OCI-LY7 (cell line): ENCODE measurements at regions not wholly inside any gene's neighbourhood (a gene's known extent, or its start where the extent isn't known, plus 50 kb on each side); places are given as distances from the start of the nearest gene placed in this dataset.

ENCODE experiments used
- BruUV-seq: library from RNA; stranded (reverse); fragments of 400-500 nt; replicated peaks from 2 replicates; lab custom pipeline; 2021; lab: Mats Ljungman, UMichigan
- CTCF ChIA-PET: fragments of 300-600 bp; sonication (Branson Sonifier 250); formaldehyde crosslinking; loops from one replicate; lab custom pipeline; 2022; ENCODE audit warnings: antibody characterized with exemption; ENCODE audit not compliant: unreplicated experiment; lab: Charles Lee
- POLR2A ChIA-PET: fragments of 300-600 bp; sonication (Branson Sonifier 250); formaldehyde crosslinking; loops from one replicate; lab custom pipeline; 2022; ENCODE audit warnings: antibody characterized with exemption; lab: Charles Lee
- DNase-seq: peaks from one replicate; pipeline ENCODE4 v3.0.0-alpha.2; 2015; ENCODE audit warnings: low spot score
- H2AFZ ChIP-seq: fragments of 200-600 bp; sonication (generic), shearing (Covaris generic); 2 replicates; pipeline ENCODE4 v1.6.1; 2014; ENCODE audit warnings: mild to moderate bottlenecking, antibody characterized with exemption, low read length, moderate library complexity
- H3K27ac ChIP-seq: fragments of 200-600 bp; sonication (generic); 2 replicates; pipeline ENCODE4 v1.5.1; 2014; ENCODE audit warnings: mixed run types, low read depth, mild to moderate bottlenecking, moderate library complexity, low read length, inconsistent platforms; ENCODE audit not compliant: poor library complexity, severe bottlenecking
- H3K36me3 ChIP-seq: fragments of 200-600 bp; sonication (generic); 2 replicates; pipeline ENCODE4 v1.6.1; 2014; ENCODE audit warnings: mild to moderate bottlenecking, antibody characterized with exemption, low read length, moderate library complexity, mixed read lengths; ENCODE audit not compliant: insufficient read depth
- H3K4me1 ChIP-seq: fragments of 200-600 bp; sonication (generic); 2 replicates; pipeline ENCODE4 v1.5.1; 2014; ENCODE audit warnings: mild to moderate bottlenecking, low read length; ENCODE audit not compliant: insufficient read depth, poor library complexity, severe bottlenecking
- H3K4me2 ChIP-seq: fragments of 200-600 bp; sonication (generic); 2 replicates; pipeline ENCODE4 v1.6.1; 2014; ENCODE audit warnings: mild to moderate bottlenecking, low read length
- H3K4me3 ChIP-seq: fragments of 200-600 bp; sonication (generic); 2 replicates; pipeline ENCODE4 v1.5.1; 2014; ENCODE audit warnings: mild to moderate bottlenecking, low read depth, low read length; ENCODE audit not compliant: poor library complexity, severe bottlenecking
- H3K79me2 ChIP-seq: fragments of 200-600 bp; sonication (generic); 2 replicates; pipeline ENCODE4 v1.6.1; 2016; ENCODE audit warnings: low read depth, mild to moderate bottlenecking, low read length, moderate library complexity, mixed read lengths; ENCODE audit not compliant: insufficient read depth
- H3K9me2 ChIP-seq: fragments of 200-600 bp; sonication (generic); 2 replicates; pipeline ENCODE4 v1.6.1; 2016; ENCODE audit warnings: mild to moderate bottlenecking, low read length, mixed read lengths; ENCODE audit not compliant: insufficient read depth
- H3K9me3 ChIP-seq: fragments of 200-600 bp; sonication (generic); 2 replicates; pipeline ENCODE4 v1.6.1; 2014; ENCODE audit warnings: mild to moderate bottlenecking, mixed run types, low read length, mixed read lengths
- H4K20me1 ChIP-seq: fragments of 200-600 bp; sonication (generic); 2 replicates; pipeline ENCODE4 v1.6.1; 2014; ENCODE audit warnings: mild to moderate bottlenecking, antibody characterized with exemption, low read length, moderate library complexity, mixed read lengths; ENCODE audit not compliant: insufficient read depth
- CTCF ChIP-seq: fragments of 200-600 bp; sonication (generic); conservative IDR thresholded peaks from 2 replicates; pipeline ENCODE4 v1.5.1; 2014; ENCODE audit warnings: mild to moderate bottlenecking, antibody characterized with exemption, low read length, moderate library complexity, mixed read lengths
- EZH2phosphoT487 ChIP-seq: fragments of 200-600 bp; sonication (generic); IDR thresholded peaks from 2 replicates; pipeline ENCODE4 v1.6.1; 2018; ENCODE audit warnings: low read depth, borderline replicate concordance, mild to moderate bottlenecking, mixed run types, antibody characterized with exemption, low read length, moderate library complexity, mixed read lengths
- intact Hi-C: fragments of 100-400 bp; cut with micrococcal nuclease; formaldehyde crosslinking; loops from one replicate; pipeline ENCODE4 v1.10.0; 2022; ENCODE audit not compliant: unreplicated experiment

DNA sequence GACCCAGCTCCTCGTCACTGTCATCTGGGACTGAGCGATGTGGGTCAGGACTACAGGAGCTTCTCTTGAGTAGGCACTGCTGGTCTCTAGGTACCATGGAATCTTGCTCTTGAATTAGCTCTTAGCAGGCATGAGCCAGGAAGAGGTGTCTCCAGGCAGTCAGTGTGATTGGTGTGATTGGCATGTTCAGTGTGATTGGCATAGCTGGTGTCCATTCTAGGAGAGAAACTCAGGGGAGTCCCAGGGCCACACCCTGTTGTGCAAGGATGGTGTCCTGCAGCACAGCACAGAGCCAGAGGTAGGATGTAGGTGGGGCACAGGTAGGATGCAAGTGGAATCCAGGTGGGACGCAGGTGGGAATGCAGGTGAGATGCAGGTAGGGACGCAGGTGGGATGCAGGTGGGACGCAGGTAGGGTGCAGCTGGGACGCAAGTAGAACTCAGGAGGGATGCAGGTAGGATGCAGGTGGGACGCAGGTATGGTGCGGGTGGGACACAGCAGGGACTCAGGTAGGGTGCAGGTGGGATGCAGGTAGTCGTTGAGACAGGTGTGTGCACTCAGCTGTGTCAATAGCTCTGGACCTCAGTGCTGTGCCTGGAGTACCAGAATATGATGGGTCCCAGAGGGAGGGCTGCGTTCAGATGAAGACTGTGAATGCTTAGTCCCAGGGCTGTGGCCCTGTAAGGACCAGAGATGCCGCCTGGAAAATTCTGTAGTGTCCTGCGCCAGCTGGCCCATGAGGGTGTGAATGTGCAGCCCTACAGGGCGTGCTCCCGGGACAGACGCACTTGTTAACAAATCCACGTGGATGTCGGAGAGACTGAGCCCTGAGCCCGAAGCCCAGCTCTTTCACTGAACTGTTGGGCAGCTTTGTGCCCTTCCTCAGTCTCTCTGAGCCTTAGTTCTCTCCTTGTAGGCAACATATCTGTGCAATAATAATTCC lies 248.2 kb upstream of the PITRM1 start:
- intact Hi-C loops = no loop called here
- H3K27ac ChIP-seq = no peak overlapping the region
- H3K4me3 ChIP-seq = no peak overlapping the region
- no peaks in the 10 kb centered on the region for H3K9me3 ChIP-seq
- H2AFZ ChIP-seq = no peak overlapping the region
- no peaks in the 10 kb centered on the region for H3K4me1 ChIP-seq
- no peaks in the 10 kb centered on the region for H3K36me3 ChIP-seq
- H3K4me2 ChIP-seq = no peak overlapping the region
- H3K9me2 ChIP-seq = no peaks in the 10 kb centered on the region
- TF ChIP-seq EZH2phosphoT487 (no peak), CTCF (no peak)
- CTCF ChIA-PET = no interaction called here
- H3K79me2 ChIP-seq = no peaks in the 10 kb centered on the region
- POLR2A ChIA-PET = no interaction called here
- no peaks in the 10 kb centered on the region for H4K20me1 ChIP-seq
- no TSS peak for BruUV-seq
- DNase-seq = no peak

DNA sequence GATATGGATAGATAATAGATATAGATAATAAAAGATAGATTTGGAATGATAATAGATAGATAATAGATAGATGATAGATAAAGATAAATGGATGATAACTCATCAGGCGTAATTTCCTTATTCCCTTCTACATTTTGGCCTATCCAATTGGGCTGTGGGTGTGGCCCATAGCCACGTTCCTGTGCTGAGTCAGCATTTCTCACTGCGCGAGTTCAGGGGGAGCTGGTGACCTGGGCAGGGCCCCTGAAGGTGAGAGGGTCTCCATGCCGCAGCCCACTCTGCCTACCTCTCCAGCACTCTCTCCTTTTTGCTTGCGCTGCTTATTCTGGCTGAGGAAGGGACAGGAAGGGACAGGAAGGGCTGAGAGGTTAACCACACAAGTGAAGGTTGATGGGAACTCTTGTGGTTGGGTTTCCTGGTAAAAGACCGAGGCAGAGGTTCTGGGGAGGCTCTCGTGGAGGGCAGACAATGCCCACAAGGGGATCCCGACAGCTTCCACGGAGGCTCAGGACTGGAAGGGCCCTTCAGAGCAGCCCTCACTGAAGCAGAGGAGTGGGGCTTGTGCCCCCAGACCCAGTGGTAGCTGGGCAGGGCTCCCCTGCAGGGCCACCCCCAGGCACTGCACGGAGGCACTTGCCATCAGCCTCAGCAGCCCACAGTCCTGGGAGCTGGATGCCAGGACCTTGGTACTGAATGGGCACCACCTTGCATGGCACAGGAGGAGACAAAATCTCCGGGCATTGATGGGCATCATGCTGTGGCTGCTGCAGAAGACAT lies 247.3 kb upstream of the PITRM1 start:
- intact Hi-C loops = no loop called here
- no TSS peak for BruUV-seq

More for the DNA sequence above, 247.3 kb upstream of the PITRM1 start:
- no peaks in the 10 kb centered on the region for H3K36me3 ChIP-seq
- TF ChIP-seq CTCF (no peak), EZH2phosphoT487 (no peak)
- H3K79me2 ChIP-seq = no peaks in the 10 kb centered on the region
- no peak overlapping the region for H3K4me2 ChIP-seq
- no peaks in the 10 kb centered on the region for H3K9me3 ChIP-seq
- ChIA-PET POLR2A (no interaction called here), CTCF (no interaction called here)
- no peaks in the 10 kb centered on the region for H3K4me1 ChIP-seq
- no peak overlapping the region for H3K27ac ChIP-seq
- no peak overlapping the region for H2AFZ ChIP-seq
- no peak overlapping the region for H3K4me3 ChIP-seq
- no peaks in the 10 kb centered on the region for H3K9me2 ChIP-seq
- no peaks in the 10 kb centered on the region for H4K20me1 ChIP-seq
- DNase-seq = no peak
